Common myeloid progenitor, CD34-positive (primary cell): ENCODE measurements at regions not wholly inside any gene's neighbourhood (a gene's known extent, or its start where the extent isn't known, plus 50 kb on each side); places are given as distances from the start of the nearest gene placed in this dataset.
"Not testable (repeated sequence)": the region's sequence is repeated elsewhere in the genome, so short reads cannot be mapped to it uniquely, and the experiment has no call there.

ENCODE experiments used
- CTCF ChIA-PET: fragments of 350-600 bp; sonication (Branson Sonifier 250); formaldehyde crosslinking; loops from one replicate; lab custom pipeline; 2021; ENCODE audit warnings: antibody characterized with exemption; lab: Charles Lee
- POLR2A ChIA-PET: fragments of 350-600 bp; sonication (Branson Sonifier 250); formaldehyde crosslinking; loops from one replicate; lab custom pipeline; 2021; ENCODE audit warnings: antibody characterized with exemption; lab: Charles Lee
- DNase-seq, 3 donors: peaks; one replicate each; pipeline versions ENCODE4 v3.0.0 to v3.0.0-alpha.2; 2013
- H3K27ac ChIP-seq, 2 experiments: 1 replicate in 1 of 2; 2 replicates in 1 of 2; pipeline ENCODE4 v1.7.0; 2013; ENCODE audit warnings: inconsistent platforms in 2 of 2, low read length in 2 of 2, mild to moderate bottlenecking in 2 of 2, low read depth in 1 of 2, moderate library complexity in 1 of 2; ENCODE audit not compliant: severe bottlenecking in 2 of 2, insufficient read depth in 1 of 2, poor library complexity in 1 of 2
- H3K27me3 ChIP-seq, 5 experiments: replicated peaks in 2 of 5; 1 replicate in 3 of 5; 2 replicates in 2 of 5; pipeline versions ENCODE4 v1.6.1 to v1.7.0; 2013; ENCODE audit warnings: low read length in 4 of 5, mild to moderate bottlenecking in 2 of 5, moderate library complexity in 2 of 5, inconsistent platforms in 1 of 5; ENCODE audit not compliant: insufficient read depth in 5 of 5, control insufficient read depth in 4 of 5
- H3K36me3 ChIP-seq, 4 experiments: 1 replicate in 2 of 4; 2 replicates in 2 of 4; pipeline versions ENCODE4 v1.6.1 to v1.7.0; 2013; ENCODE audit warnings: low read length in 3 of 4, control low read depth in 1 of 4, mild to moderate bottlenecking in 1 of 4; ENCODE audit not compliant: control insufficient read depth in 4 of 4, insufficient read depth in 4 of 4
- H3K4me1 ChIP-seq, 4 experiments: 1 replicate in 3 of 4; 2 replicates in 1 of 4; pipeline versions ENCODE4 v1.6.1 to v1.7.1; 2013; ENCODE audit warnings: low read length in 3 of 4, mild to moderate bottlenecking in 3 of 4, control low read depth in 1 of 4, inconsistent platforms in 1 of 4, moderate library complexity in 1 of 4; ENCODE audit not compliant: control insufficient read depth in 4 of 4, insufficient read depth in 4 of 4; ENCODE audit errors: control extremely low read depth in 1 of 4
- H3K4me3 ChIP-seq, 7 experiments: 1 replicate in 4 of 7; 2 replicates in 3 of 7; pipeline versions ENCODE4 v1.5.1 to v1.7.0; 2013; ENCODE audit warnings: mild to moderate bottlenecking in 7 of 7, low read length in 6 of 7, moderate library complexity in 6 of 7, inconsistent platforms in 2 of 7, low read depth in 2 of 7, control low read depth in 1 of 7; ENCODE audit not compliant: insufficient read depth in 4 of 7, control insufficient read depth in 1 of 7; ENCODE audit errors: extremely low read depth in 1 of 7
- H3K9me3 ChIP-seq, 5 experiments: 1 replicate in 4 of 5; 2 replicates in 1 of 5; pipeline versions ENCODE4 v1.6.1 to v1.7.1; 2013; ENCODE audit warnings: low read length in 4 of 5, mild to moderate bottlenecking in 2 of 5, inconsistent platforms in 1 of 5, low read depth in 1 of 5, moderate library complexity in 1 of 5; ENCODE audit not compliant: control insufficient read depth in 4 of 5, insufficient read depth in 2 of 5; ENCODE audit errors: control extremely low read depth in 1 of 5
- WGBS: methylation state at CpG from one replicate; pipeline ENCODE4 v1.1.5; 2013; ENCODE audit not compliant: insufficient coverage; 5-methylcytosine and 5-hydroxymethylcytosine counted together

DNA sequence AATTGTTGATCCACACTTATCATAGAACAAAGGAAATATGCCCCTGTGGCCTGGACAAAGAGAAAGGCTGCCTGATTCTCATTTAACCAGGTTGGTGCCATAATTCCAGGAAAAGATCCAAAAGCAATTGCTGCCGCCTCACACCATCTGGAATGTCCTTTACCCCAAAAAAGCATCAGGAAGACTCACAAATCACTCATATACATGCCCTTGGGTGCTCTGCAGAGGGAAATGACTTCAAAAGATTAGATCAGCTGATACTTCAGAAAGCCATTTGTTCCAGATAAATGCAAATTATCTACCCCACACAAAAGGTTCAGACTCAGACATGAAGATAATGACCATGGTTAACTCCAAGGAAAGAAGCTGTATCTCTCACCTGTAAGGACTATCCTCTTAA is 285.8 kb downstream of the C1D start:
- POLR2A ChIA-PET, result no interaction called here
- Histone ChIP-seq H3K9me3 (no peaks in the 10 kb centered on the region), H3K27me3 (no peaks in the 10 kb centered on the region), H3K36me3 (no peaks in the 10 kb centered on the region), H3K4me3 (no peak overlapping the region), H3K4me1 (no peaks in the 10 kb centered on the region), H3K27ac (no peak overlapping the region)
- no peak for DNase-seq
- 78% methylated on average over 1 of the region's 1 CpG for WGBS
- CTCF ChIA-PET, result no interaction called here

GRCh38 chr2:67777836-67778429 is 284.9 kb downstream of the C1D start:
- POLR2A ChIA-PET, result no interaction called here
- Histone ChIP-seq H3K4me1 (peaks cover 0 to 1% (median 0%) of the 10 kb centered on the region in 4 experiments), H3K36me3 (no peaks in the 10 kb centered on the region), H3K4me3 (no peak overlapping the region), H3K27ac (no peak overlapping the region), H3K9me3 (no peaks in the 10 kb centered on the region), H3K27me3 (no peaks in the 10 kb centered on the region)
- CTCF ChIA-PET, result no interaction called here
- WGBS, result no CpG with 5 or more reads among the region's 1 CpG
- no peak for DNase-seq

DNA sequence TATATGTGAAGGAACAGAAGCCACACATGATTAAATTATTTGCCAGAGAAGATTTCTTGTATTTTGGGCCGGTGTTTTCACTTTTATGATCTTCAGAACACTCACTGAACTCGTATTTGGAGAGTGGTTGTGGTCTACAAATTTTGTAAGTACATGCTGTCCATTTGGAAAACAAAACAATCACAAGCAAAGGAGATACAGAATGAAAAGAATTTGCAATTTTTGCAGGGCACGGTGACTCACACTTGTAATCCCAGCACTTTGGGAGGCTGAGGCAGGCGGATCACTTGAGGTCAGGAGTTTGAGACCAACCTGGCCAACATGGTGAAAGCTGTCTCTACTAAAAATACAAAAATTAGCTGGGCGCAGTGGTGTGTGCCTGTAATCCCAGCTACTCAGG is 282.0 kb downstream of the C1D start:
- 93% methylated on average over 3 of the region's 5 CpGs for WGBS

GRCh38 chr2:67782443-67782842 is 280.4 kb downstream of the C1D start:
- H3K4me1 ChIP-seq, result peaks cover 0 to 1% (median 0%) of the 10 kb centered on the region in 4 experiments
- DNase-seq, result no peak
- no peaks in the 10 kb centered on the region for H3K36me3 ChIP-seq
- POLR2A ChIA-PET, result no interaction called here
- no peak overlapping the region for H3K4me3 ChIP-seq
- peaks cover 0 to 3% (median 0%) of the 10 kb centered on the region in 5 experiments for H3K9me3 ChIP-seq
- CTCF ChIA-PET, result no interaction called here
- 89% methylated on average over 3 of the region's 4 CpGs for WGBS
- no peak overlapping the region for H3K27ac ChIP-seq
- H3K27me3 ChIP-seq, result peaks cover 0 to 2% (median 0%) of the 10 kb centered on the region in 5 experiments

More for the DNA sequence above, 282.0 kb downstream of the C1D start:
- H3K4me3 ChIP-seq, H3K9me3 ChIP-seq, H3K4me1 ChIP-seq, H3K27me3 ChIP-seq, CTCF ChIA-PET, DNase-seq, H3K27ac ChIP-seq, H3K36me3 ChIP-seq, POLR2A ChIA-PET: not testable (repeated sequence)

DNA sequence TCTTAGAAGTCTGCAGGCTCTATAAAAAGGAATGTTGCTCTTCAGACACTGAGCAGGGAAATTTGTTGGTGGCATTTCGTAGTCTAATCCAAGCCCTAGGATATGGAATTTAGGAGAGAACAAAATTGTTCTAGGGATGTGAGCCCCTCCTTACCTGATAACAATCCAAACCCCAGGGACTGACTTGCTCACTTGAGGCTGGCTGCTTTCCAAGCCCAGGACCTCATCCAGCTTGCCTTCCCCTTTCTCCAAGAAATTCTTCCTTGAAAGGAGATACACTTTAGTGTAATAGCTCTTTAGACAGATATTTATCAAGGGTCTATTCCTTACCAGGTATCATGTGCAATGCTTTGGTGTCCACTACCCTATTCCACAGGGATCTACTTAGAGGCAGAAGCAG is 279.8 kb downstream of the C1D start:
- Histone ChIP-seq H3K27me3 (peaks cover 0 to 2% (median 0%) of the 10 kb centered on the region in 5 experiments), H3K27ac (no peak overlapping the region), H3K4me3 (no peak overlapping the region), H3K4me1 (peaks cover 0 to 1% (median 0%) of the 10 kb centered on the region in 4 experiments), H3K36me3 (no peaks in the 10 kb centered on the region), H3K9me3 (peaks cover 0 to 3% (median 0%) of the 10 kb centered on the region in 5 experiments)
- 100% methylated on average over 1 of the region's 1 CpG for WGBS
- ChIA-PET CTCF (no interaction called here), POLR2A (no interaction called here)
- no peak for DNase-seq

- no peak overlapping the region for H3K27ac ChIP-seq
- DNase-seq, result no peak
- no peaks in the 10 kb centered on the region for H3K36me3 ChIP-seq
- CTCF ChIA-PET, result no interaction called here
- H3K27me3 ChIP-seq, result peaks cover 0 to 5% (median 0%) of the 10 kb centered on the region in 5 experiments
- POLR2A ChIA-PET, result no interaction called here
- H3K9me3 ChIP-seq, result no peaks in the 10 kb centered on the region
- H3K4me3 ChIP-seq, result no peak overlapping the region
- no peaks in the 10 kb centered on the region for H3K4me1 ChIP-seq
- WGBS, result 100% methylated on average over 1 of the region's 2 CpGs
These were observed 272.2 kb downstream of the C1D start for GRCh38 chr2:67790622-67791021.

DNA sequence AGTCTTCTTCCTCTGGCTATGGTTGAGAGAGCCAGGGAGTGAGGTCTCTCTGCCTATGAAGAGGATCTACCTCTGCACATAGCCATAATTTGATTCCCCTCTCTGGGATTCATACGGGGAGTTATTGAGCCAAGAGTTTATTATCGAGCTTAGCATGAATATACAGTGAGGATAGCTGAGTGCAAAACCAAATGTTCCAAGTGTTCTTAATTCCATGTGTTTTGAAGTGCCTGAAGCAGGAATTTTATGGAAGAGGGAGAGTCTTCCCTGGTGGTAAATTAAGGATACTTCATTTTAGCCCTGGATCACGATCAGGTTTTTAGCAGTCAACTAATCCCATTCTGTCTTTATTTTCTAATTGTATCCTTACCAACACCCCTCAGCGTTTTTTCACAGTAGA is 270.6 kb downstream of the C1D start:
- Histone ChIP-seq H3K9me3 (no peaks in the 10 kb centered on the region), H3K36me3 (no peaks in the 10 kb centered on the region), H3K27me3 (peaks cover 0 to 9% (median 0%) of the 10 kb centered on the region in 5 experiments), H3K27ac (no peak overlapping the region), H3K4me3 (no peak overlapping the region), H3K4me1 (no peaks in the 10 kb centered on the region)
- WGBS, result no CpG with 5 or more reads among the region's 4 CpGs
- CTCF ChIA-PET, result no interaction called here
- no peak for DNase-seq
- POLR2A ChIA-PET, result no interaction called here
